PC-9 (cell line): ENCODE measurements at regions not wholly inside any gene's neighbourhood (a gene's known extent, or its start where the extent isn't known, plus 50 kb on each side); places are given as distances from the start of the nearest gene placed in this dataset.

Experiments used
- BruUV-seq: library from RNA; stranded (reverse); fragments of 400-500 nt; replicated peaks from 2 replicates; lab custom pipeline; 2021; lab: Mats Ljungman, UMichigan
- CTCF ChIA-PET: fragments of 300-600 bp; sonication (Branson Sonifier 250); formaldehyde crosslinking; loops from one replicate; lab custom pipeline; 2022; ENCODE audit warnings: antibody characterized with exemption; lab: Charles Lee
- POLR2A ChIA-PET: fragments of 300-600 bp; sonication (Branson Sonifier 250); formaldehyde crosslinking; loops from one replicate; lab custom pipeline; 2022; ENCODE audit warnings: antibody characterized with exemption; ENCODE audit not compliant: unreplicated experiment; lab: Charles Lee
- DNase-seq, 2 experiments: peaks; one replicate each; pipeline versions ENCODE4 v3.0.0 to v3.0.0-alpha.2; 2015 to 2022; ENCODE audit warnings: mixed read lengths in 1 of 2
- H2AFZ ChIP-seq: fragments of 200-600 bp; sonication (generic); 2 replicates; pipeline ENCODE4 v1.8.1; 2017; ENCODE audit warnings: antibody characterized with exemption
- H3F3A ChIP-seq: fragments of 200-600 bp; sonication (generic); 2 replicates; pipeline ENCODE4 v1.8.1; 2017; ENCODE audit warnings: antibody characterized with exemption, mild to moderate bottlenecking, low read depth; ENCODE audit not compliant: insufficient read depth
- H3K27ac ChIP-seq: fragments of 200-600 bp; sonication (generic); 2 replicates; pipeline ENCODE4 v1.6.1; 2016; ENCODE audit warnings: mixed run types
- H3K27me3 ChIP-seq: fragments of 200-600 bp; sonication (generic); 2 replicates; pipeline ENCODE4 v1.6.1; 2016; ENCODE audit warnings: low read depth, mixed run types; ENCODE audit not compliant: insufficient read depth
- H3K36me3 ChIP-seq: fragments of 200-600 bp; sonication (generic); 2 replicates; pipeline ENCODE4 v1.6.1; 2016; ENCODE audit warnings: low read depth, mixed run types
- H3K4me1 ChIP-seq: fragments of 200-600 bp; sonication (generic); replicated peaks from 2 replicates; pipeline ENCODE4 v1.6.1; 2016; ENCODE audit warnings: mixed run types; ENCODE audit not compliant: insufficient read depth
- H3K4me2 ChIP-seq: fragments of 200-600 bp; sonication (generic); 2 replicates; pipeline ENCODE4 v1.6.1; 2017; ENCODE audit warnings: mixed run types
- H3K4me3 ChIP-seq: fragments of 200-600 bp; sonication (generic); 2 replicates; pipeline ENCODE4 v1.6.1; 2016; ENCODE audit warnings: mixed run types
- H3K79me2 ChIP-seq: fragments of 200-600 bp; sonication (generic); 2 replicates; pipeline ENCODE4 v1.6.1; 2017; ENCODE audit warnings: low read depth, mixed run types
- H3K9me2 ChIP-seq: fragments of 200-600 bp; sonication (generic); 2 replicates; pipeline ENCODE4 v1.8.1; 2017; ENCODE audit warnings: mild to moderate bottlenecking; ENCODE audit not compliant: insufficient read depth
- H3K9me3 ChIP-seq: fragments of 200-600 bp; sonication (generic); 2 replicates; pipeline ENCODE4 v1.8.1; 2016; ENCODE audit warnings: low read depth; ENCODE audit not compliant: insufficient read depth
- H4K20me1 ChIP-seq: fragments of 200-600 bp; sonication (generic); 2 replicates; pipeline ENCODE4 v1.8.1; 2017; ENCODE audit not compliant: insufficient read depth
- CTCF ChIP-seq: fragments of 200-600 bp; sonication (generic); conservative IDR thresholded peaks from 2 replicates; pipeline ENCODE4 v1.6.1; 2017; ENCODE audit warnings: mixed run types, antibody characterized with exemption, mild to moderate bottlenecking, moderate library complexity
- EZH2 ChIP-seq: fragments of 200-600 bp; sonication (generic); IDR thresholded peaks from 2 replicates; pipeline ENCODE4 v1.8.0; 2017; ENCODE audit warnings: antibody characterized with exemption, low read depth
- intact Hi-C: fragments of 100-400 bp; cut with micrococcal nuclease; formaldehyde crosslinking; loops from one replicate; pipeline ENCODE4 v1.10.0; 2022; ENCODE audit not compliant: unreplicated experiment

- Histone ChIP-seq H3K27me3 (no peaks in the 10 kb centered on the region), H3K79me2 (no peaks in the 10 kb centered on the region), H3K36me3 (no peaks in the 10 kb centered on the region), H4K20me1 (no peaks in the 10 kb centered on the region), H3K4me1 (no peaks in the 10 kb centered on the region), H3K9me3 (no peaks in the 10 kb centered on the region), H3F3A (no peaks in the 10 kb centered on the region), H3K4me3 (no peak overlapping the region), H3K4me2 (no peak overlapping the region), H2AFZ (no peak overlapping the region), H3K27ac (no peak overlapping the region), H3K9me2 (no peaks in the 10 kb centered on the region)
- intact Hi-C loops, result no loop called here
- TF ChIP-seq EZH2 (no peak), CTCF (no peak)
- ChIA-PET POLR2A (no interaction called here), CTCF (interaction anchor here (0.6 kb wide), 1 partner anchor 1923 kb away, joined by 4 read pairs; no protein-coding TSS in a partner anchor)
- peak in 1 of 2 experiments; percentile 13 for DNase-seq
- BruUV-seq, result no TSS peak
Observed at GRCh38 chr4:148926276-148927260, 484.4 kb upstream of the NR3C2 start.

GRCh38 chr4:148923881-148924280 lies 481.7 kb upstream of the NR3C2 start:
- CTCF ChIA-PET, result no interaction called here
- Histone ChIP-seq H3K4me1 (no peaks in the 10 kb centered on the region), H3K4me3 (no peak overlapping the region), H3K27ac (no peak overlapping the region), H3K79me2 (no peaks in the 10 kb centered on the region), H3K9me2 (no peaks in the 10 kb centered on the region), H3K27me3 (no peaks in the 10 kb centered on the region), H4K20me1 (no peaks in the 10 kb centered on the region), H3K36me3 (no peaks in the 10 kb centered on the region), H3K4me2 (no peak overlapping the region), H3K9me3 (no peaks in the 10 kb centered on the region), H2AFZ (no peak overlapping the region), H3F3A (no peaks in the 10 kb centered on the region)
- DNase-seq, result no peak
- no peak for TF ChIP-seq EZH2
- TF ChIP-seq CTCF, result no peak
- no TSS peak for BruUV-seq
- intact Hi-C loops, result no loop called here
- POLR2A ChIA-PET, result no interaction called here

GRCh38 chr4:148922497-148922896 lies 480.3 kb upstream of the NR3C2 start:
- H3K79me2 ChIP-seq, result no peaks in the 10 kb centered on the region
- H3K4me1 ChIP-seq, result no peaks in the 10 kb centered on the region
- H3F3A ChIP-seq, result no peaks in the 10 kb centered on the region
- no peak for TF ChIP-seq CTCF
- TF ChIP-seq EZH2, result no peak
- H3K4me3 ChIP-seq, result no peak overlapping the region
- H3K27ac ChIP-seq, result no peak overlapping the region
- no peaks in the 10 kb centered on the region for H3K36me3 ChIP-seq
- no peaks in the 10 kb centered on the region for H4K20me1 ChIP-seq
- no peak for DNase-seq
- no peak overlapping the region for H2AFZ ChIP-seq
- intact Hi-C loops, result no loop called here
- CTCF ChIA-PET, result interaction anchor here (0.6 kb wide), 1 partner anchor 1055 kb away, joined by 3 read pairs; no protein-coding TSS in a partner anchor
- no peaks in the 10 kb centered on the region for H3K9me3 ChIP-seq
- H3K9me2 ChIP-seq, result no peaks in the 10 kb centered on the region
- no TSS peak for BruUV-seq
- no peaks in the 10 kb centered on the region for H3K27me3 ChIP-seq
- H3K4me2 ChIP-seq, result no peak overlapping the region
- POLR2A ChIA-PET, result no interaction called here
